Brain microvascular endothelial cell (primary cell): ENCODE measurements at regions not wholly inside any gene's neighbourhood (a gene's known extent, or its start where the extent isn't known, plus 50 kb on each side); places are given as distances from the start of the nearest gene placed in this dataset.

ENCODE experiments used
- DNase-seq: peaks from one replicate; pipeline ENCODE4 v3.0.0-alpha.2; 2020
- H3K27ac ChIP-seq: fragments of 250-450 bp; sonication (Bioruptor Pico); 2 replicates; pipeline ENCODE4 v1.5.1; 2020; ENCODE audit warnings: mild to moderate bottlenecking, moderate library complexity
- H3K27me3 ChIP-seq: fragments of 250-450 bp; sonication (Bioruptor Pico); replicated peaks from 2 replicates; pipeline ENCODE4 v1.5.1; 2020; ENCODE audit warnings: mild to moderate bottlenecking
- H3K36me3 ChIP-seq: fragments of 250-450 bp; sonication (Bioruptor Pico); replicated peaks from 2 replicates; pipeline ENCODE4 v1.5.1; 2020; ENCODE audit warnings: mild to moderate bottlenecking
- H3K4me3 ChIP-seq: 2 replicates; pipeline ENCODE4 v1.5.1; 2011; ENCODE audit warnings: low read depth, mild to moderate bottlenecking, control low read depth, low read length, moderate library complexity
- CTCF ChIP-seq: IDR thresholded peaks from 2 replicates; pipeline ENCODE4 v1.5.1; 2011; ENCODE audit warnings: low read depth, mild to moderate bottlenecking, moderate library complexity, low read length, control low read depth, inconsistent platforms; ENCODE audit errors: missing control alignments
- in situ Hi-C: cut with HindIII; loops from 2 replicates; pipeline ENCODE4 v1.10.0; 2017; ENCODE audit warnings: low sequenced_read_pairs, low pct_ligation_motif_present

GRCh38 chr3:193051314-193051713 lies 133.7 kb upstream of the MB21D2 start:
- Histone ChIP-seq H3K27me3 (no peaks in the 10 kb centered on the region), H3K27ac (no peak overlapping the region), H3K4me3 (no peak overlapping the region), H3K36me3 (no peaks in the 10 kb centered on the region)
- no peak for DNase-seq
- TF ChIP-seq CTCF = no peak
- in situ Hi-C loops = no loop called here

- peak; percentile 31 for DNase-seq
- in situ Hi-C loops = no loop called here
- H3K27me3 ChIP-seq = no peaks in the 10 kb centered on the region
- H3K27ac ChIP-seq = no peak overlapping the region
- no peak for TF ChIP-seq CTCF
- H3K4me3 ChIP-seq = no peak overlapping the region
- no peaks in the 10 kb centered on the region for H3K36me3 ChIP-seq
These were observed 134.8 kb upstream of the MB21D2 start for GRCh38 chr3:193052354-193053045.

GRCh38 chr3:193053046-193053435 lies 135.4 kb upstream of the MB21D2 start:
- no peaks in the 10 kb centered on the region for H3K36me3 ChIP-seq
- H3K4me3 ChIP-seq = no peak overlapping the region
- no peak overlapping the region for H3K27ac ChIP-seq
- DNase-seq = peak; percentile 12
- TF ChIP-seq CTCF = no peak
- H3K27me3 ChIP-seq = no peaks in the 10 kb centered on the region
- in situ Hi-C loops = no loop called here

- Histone ChIP-seq H3K4me3 (no peak overlapping the region), H3K36me3 (no peaks in the 10 kb centered on the region), H3K27me3 (no peaks in the 10 kb centered on the region), H3K27ac (no peak overlapping the region)
- no peak for TF ChIP-seq CTCF
- DNase-seq = no peak
- in situ Hi-C loops = no loop called here
These were observed 137.7 kb upstream of the MB21D2 start for GRCh38 chr3:193055352-193055751.

GRCh38 chr3:193057616-193058015 lies 140.0 kb upstream of the MB21D2 start:
- DNase-seq = no peak
- Histone ChIP-seq H3K27me3 (no peaks in the 10 kb centered on the region), H3K36me3 (no peaks in the 10 kb centered on the region), H3K27ac (no peak overlapping the region), H3K4me3 (no peak overlapping the region)
- in situ Hi-C loops = no loop called here
- no peak for TF ChIP-seq CTCF
